Left ventricle myocardium superior (tissue), 1 donor: ENCODE measurements at regions not wholly inside any gene's neighbourhood (a gene's known extent, or its start where the extent isn't known, plus 50 kb on each side); places are given as distances from the start of the nearest gene placed in this dataset.

Experiments used
- ATAC-seq: fragments of 200-7000 bp; cut with Tn5 transposase; one replicate; pipeline ENCODE4 v1.9.1; 2020; ENCODE audit warnings: mild to moderate bottlenecking, moderate library complexity
- DNase-seq: peaks from one replicate; pipeline ENCODE4 v3.0.0-alpha.2; 2020
- intact Hi-C: fragments of 100-400 bp; cut with micrococcal nuclease; formaldehyde crosslinking; loops from one replicate; pipeline ENCODE4 v1.11.0; 2022
- donor health status: DM: no; HTN: yes; CAD: no; lungs with severe emphysema.

- DNase-seq (no peak), ATAC-seq (peak; percentile 63)
- intact Hi-C loops = no loop called here
These were observed 100.0 kb downstream of the ARF6 start for GRCh38 chr14:49992901-49993339.

GRCh38 chr14:49993565-49993964, 100.7 kb downstream of the ARF6 start:
- ATAC-seq (no peak), DNase-seq (no peak)
- intact Hi-C loops = no loop called here

- DNase-seq (no peak), ATAC-seq (peak; percentile 40)
- intact Hi-C loops = no loop called here
These were observed 102.2 kb downstream of the ARF6 start for GRCh38 chr14:49994951-49995561.

GRCh38 chr14:49997991-49998390, 105.1 kb downstream of the ARF6 start:
- DNase-seq = no peak
- intact Hi-C loops = no loop called here
- no peak for ATAC-seq

- ATAC-seq (peak; percentile 61), DNase-seq (peak; percentile 84)
- intact Hi-C loops = no loop called here
These were observed 106.4 kb downstream of the ARF6 start for GRCh38 chr14:49999146-49999761.

GRCh38 chr14:49999826-50000379, 107.0 kb downstream of the ARF6 start:
- DNase-seq (no peak), ATAC-seq (no peak)
- intact Hi-C loops = loop anchor here (10.0 kb wide), 1 partner anchor 105 kb away; no protein-coding TSS in a partner anchor

GRCh38 chr14:50000380-50001150, 107.7 kb downstream of the ARF6 start:
- ATAC-seq (peak; percentile 67), DNase-seq (peak; percentile 68)
- intact Hi-C loops = loop anchor here (10.0 kb wide), 1 partner anchor 104 kb away; no protein-coding TSS in a partner anchor

- intact Hi-C loops = loop anchor here (10.0 kb wide), 1 partner anchor 103 kb away; no protein-coding TSS in a partner anchor
- ATAC-seq (peak; percentile 18), DNase-seq (peak; percentile 42)
These were observed 108.5 kb downstream of the ARF6 start for GRCh38 chr14:50001151-50001998.

GRCh38 chr14:50001999-50002925, 109.4 kb downstream of the ARF6 start:
- no peak for ATAC-seq

GRCh38 chr14:50002926-50003212, 110.0 kb downstream of the ARF6 start:
- ATAC-seq = no peak
- intact Hi-C loops = loop anchor here (10.0 kb wide), 1 partner anchor 102 kb away; no protein-coding TSS in a partner anchor
- no peak for DNase-seq

More at GRCh38 chr14:50001999-50002925, 109.4 kb downstream of the ARF6 start:
- intact Hi-C loops = loop anchor here (10.0 kb wide), 1 partner anchor 103 kb away; no protein-coding TSS in a partner anchor
- DNase-seq = peak; percentile 35

GRCh38 chr14:50003213-50004021, 110.5 kb downstream of the ARF6 start:
- DNase-seq (peak; percentile 92), ATAC-seq (peak; percentile 74)
- intact Hi-C loops = loop anchor here (10.0 kb wide), 1 partner anchor 101 kb away; no protein-coding TSS in a partner anchor

GRCh38 chr14:50006141-50006540, 110.2 kb downstream of the VCPKMT start:
- intact Hi-C loops = loop anchor here (10.0 kb wide), 1 partner anchor 99 kb away; no protein-coding TSS in a partner anchor
- DNase-seq (no peak), ATAC-seq (no peak)

- ATAC-seq = no peak
- no peak for DNase-seq
- intact Hi-C loops = loop anchor here (10.0 kb wide), 1 partner anchor 97 kb away; no protein-coding TSS in a partner anchor
These were observed 109.1 kb downstream of the VCPKMT start for GRCh38 chr14:50007123-50007903.

- intact Hi-C loops = loop anchor here (10.0 kb wide), 1 partner anchor 96 kb away; no protein-coding TSS in a partner anchor
- DNase-seq = no peak
- no peak for ATAC-seq
These were observed 107.8 kb downstream of the VCPKMT start for GRCh38 chr14:50008562-50008961.

GRCh38 chr14:50008974-50009373, 107.4 kb downstream of the VCPKMT start:
- intact Hi-C loops = loop anchor here (10.0 kb wide), 1 partner anchor 96 kb away; no protein-coding TSS in a partner anchor
- ATAC-seq (no peak), DNase-seq (no peak)

- ATAC-seq = peak; percentile 30
These were observed 105.6 kb downstream of the VCPKMT start for GRCh38 chr14:50010752-50011151.

More at GRCh38 chr14:50010752-50011151, 105.6 kb downstream of the VCPKMT start:
- intact Hi-C loops = no loop called here
- DNase-seq = no peak
